Activated CD8-positive, alpha-beta memory T cell treated with anti-CD3 and anti-CD28 coated beads, Interleukin-2, amount 50 U/mL, for 24 hours (primary cell): ENCODE measurements at regions not wholly inside any gene's neighbourhood (a gene's known extent, or its start where the extent isn't known, plus 50 kb on each side); places are given as distances from the start of the nearest gene placed in this dataset.
"Not testable (repeated sequence)": the region's sequence is repeated elsewhere in the genome, so short reads cannot be mapped to it uniquely, and the experiment has no call there.

Source experiments
- DNase-seq: peaks from one replicate; pipeline ENCODE4 v3.0.0-alpha.2; 2020; ENCODE audit errors: extremely low read depth

GRCh38 chr7:149604521-149604920 is 106.9 kb upstream of the ZNF746 start:
- no peak for DNase-seq

- DNase-seq, result not testable (repeated sequence)
These were observed 103.2 kb upstream of the ZNF746 start for GRCh38 chr7:149600669-149601330.

- DNase-seq, result no peak
These were observed 102.1 kb upstream of the ZNF746 start for GRCh38 chr7:149599636-149600206.

- no peak for DNase-seq
These were observed 101.2 kb upstream of the ZNF746 start for GRCh38 chr7:149598721-149599308.

DNA sequence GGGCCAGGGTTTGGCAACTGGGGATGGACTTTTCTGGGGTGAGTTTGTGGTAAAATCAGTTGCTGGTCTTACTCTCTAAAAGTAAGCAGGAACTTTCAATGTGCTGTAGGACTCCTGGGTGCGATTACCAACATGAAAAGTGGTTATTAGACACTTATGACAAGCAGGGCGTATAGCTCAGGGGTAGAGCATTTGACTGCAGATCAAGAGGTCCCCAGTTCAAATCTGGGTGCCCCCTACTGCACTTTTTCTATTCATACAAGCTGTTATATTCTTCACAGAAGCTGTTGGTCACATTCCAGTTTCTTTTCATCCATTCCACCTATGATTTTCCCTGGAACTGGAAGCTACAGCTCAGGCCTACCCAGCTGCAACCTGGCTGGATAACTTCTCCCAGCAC is 100.2 kb upstream of the ZNF746 start:
- not testable (repeated sequence) for DNase-seq

- DNase-seq, result no peak
These were observed 97.9 kb upstream of the ZNF746 start for GRCh38 chr7:149595541-149595940.

DNA sequence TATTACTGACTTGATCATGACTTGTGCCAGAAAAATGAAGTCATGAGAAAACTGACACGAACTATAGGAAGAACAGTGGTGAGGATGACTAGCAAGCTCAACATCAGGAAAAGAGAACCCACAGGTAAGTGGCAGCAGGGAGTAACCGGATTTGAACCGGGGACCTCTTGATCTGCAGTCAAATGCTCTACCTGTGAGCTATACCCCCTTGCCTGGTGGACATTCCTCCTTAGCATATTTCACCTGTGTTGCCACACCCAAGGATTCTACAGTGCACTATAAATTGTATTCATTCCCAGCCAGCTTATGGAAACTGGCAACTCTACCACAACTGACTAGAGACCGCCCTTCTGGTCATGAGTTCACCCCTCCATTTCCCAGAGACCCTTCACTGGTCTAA is 97.5 kb upstream of the ZNF746 start:
- no peak for DNase-seq

DNA sequence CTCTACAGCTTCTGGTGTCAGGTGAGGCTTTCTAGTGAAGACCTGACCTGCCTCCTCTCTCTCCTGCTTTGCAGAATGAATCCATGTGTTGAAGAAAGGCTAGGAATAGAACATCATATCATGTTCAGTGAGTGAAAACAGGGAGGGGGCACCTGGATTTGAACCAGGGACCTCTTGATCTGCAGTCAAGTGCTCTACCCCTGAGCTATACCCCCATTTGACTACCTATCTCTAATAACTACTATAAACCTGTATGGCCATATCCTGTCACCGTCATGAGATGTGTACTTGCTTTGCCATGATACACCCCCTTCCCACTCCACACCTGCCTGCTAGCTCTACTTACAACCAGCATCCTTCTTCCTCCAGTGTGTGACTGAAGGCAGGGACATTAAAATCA is 91.3 kb upstream of the ZNF746 start:
- no peak for DNase-seq

GRCh38 chr7:149586646-149587645 is 89.3 kb upstream of the ZNF746 start:
- no peak for DNase-seq

DNA sequence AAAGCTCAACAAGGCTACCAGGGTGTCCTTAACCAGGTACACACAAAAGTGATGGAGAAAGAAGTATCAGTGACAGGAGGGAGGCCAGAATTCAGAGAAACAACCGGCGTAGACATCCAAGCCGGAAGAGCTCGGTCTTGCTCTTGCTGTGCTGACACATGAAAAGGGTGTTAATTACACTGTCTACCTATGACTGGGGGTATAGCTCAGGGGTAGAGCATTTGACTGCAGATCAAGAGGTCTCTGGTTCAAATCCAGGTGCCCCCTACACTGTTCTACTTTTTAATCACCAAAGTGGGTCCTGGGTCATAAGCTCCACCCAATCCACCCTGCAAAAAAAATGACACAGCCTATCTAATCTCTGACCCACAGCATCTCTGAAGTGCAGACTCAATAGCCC is 86.9 kb upstream of the ZNF746 start:
- no peak for DNase-seq

GRCh38 chr7:149584009-149584408 is 86.4 kb upstream of the ZNF746 start:
- no peak for DNase-seq

- DNase-seq, result no peak
These were observed 82.7 kb upstream of the ZNF746 start for GRCh38 chr7:149580328-149580727.

GRCh38 chr7:149579365-149579764 is 81.8 kb upstream of the ZNF746 start:
- DNase-seq, result not testable (repeated sequence)

GRCh38 chr7:149574428-149574827 is 76.8 kb upstream of the ZNF746 start:
- DNase-seq, result not testable (repeated sequence)

DNA sequence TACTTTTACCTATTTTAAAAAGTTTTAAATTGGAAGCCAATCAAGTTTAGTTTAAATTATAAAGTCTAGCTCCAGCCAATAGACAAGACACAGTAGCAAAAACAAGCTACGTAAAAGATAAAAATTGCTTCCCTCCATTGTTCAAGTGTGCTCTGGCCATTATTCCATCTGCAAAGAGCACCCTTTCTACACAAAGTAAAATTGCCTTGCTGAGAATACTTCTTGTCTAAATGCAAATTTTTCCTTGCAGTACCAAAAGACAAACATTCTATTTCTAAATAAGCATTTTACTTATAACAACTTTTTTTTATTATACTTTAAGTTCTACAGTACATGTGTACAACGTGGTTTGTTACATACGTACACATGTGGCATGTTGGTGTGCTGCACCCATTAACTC is 75.9 kb upstream of the ZNF746 start:
- DNase-seq, result no peak

- DNase-seq, result not testable (repeated sequence)
These were observed 75.3 kb upstream of the ZNF746 start for GRCh38 chr7:149572920-149573319.

DNA sequence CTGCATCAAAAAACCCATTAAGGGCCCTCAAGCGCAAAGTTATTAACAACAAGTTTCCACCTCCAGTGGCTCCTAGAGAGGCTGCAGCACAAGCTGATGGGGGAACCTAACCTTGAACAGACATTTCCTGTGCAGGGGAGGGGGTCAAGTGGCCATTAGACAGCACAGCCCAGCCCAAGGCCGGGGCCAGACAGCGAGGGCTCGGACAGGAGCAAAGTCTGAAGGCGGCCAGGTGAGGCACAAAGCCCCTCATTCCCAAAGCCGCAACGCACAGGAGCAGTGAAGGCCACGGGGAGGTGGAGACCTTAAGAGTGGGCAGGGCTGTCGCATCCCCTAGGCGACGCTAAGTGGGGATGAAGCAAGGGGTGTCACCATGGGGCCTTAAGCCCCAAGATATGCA is 73.2 kb upstream of the ZNF746 start:
- DNase-seq, result no peak

GRCh38 chr7:149569726-149570422 is 72.3 kb upstream of the ZNF746 start:
- no peak for DNase-seq

- no peak for DNase-seq
These were observed 71.6 kb upstream of the ZNF746 start for GRCh38 chr7:149569025-149569725.

- no peak for DNase-seq
These were observed 70.6 kb upstream of the ZNF746 start for GRCh38 chr7:149568218-149568617.

GRCh38 chr7:149566103-149566502 is 68.5 kb upstream of the ZNF746 start:
- no peak for DNase-seq
